AG04449 (cell line): ENCODE measurements at regions not wholly inside any gene's neighbourhood (a gene's known extent, or its start where the extent isn't known, plus 50 kb on each side); places are given as distances from the start of the nearest gene placed in this dataset.

Experiments
- CTCF ChIA-PET: fragments of 350-600 bp; formaldehyde crosslinking; extraction: SDS; loops from one replicate; lab custom pipeline; 2021; ENCODE audit warnings: antibody characterized with exemption; lab: Yijun Ruan, JAX
- POLR2A ChIA-PET: fragments of 400-600, 350-600 bp; formaldehyde crosslinking; extraction: SDS; loops from one replicate; lab custom pipeline; 2020; ENCODE audit warnings: antibody characterized with exemption, inconsistent platforms; lab: Yijun Ruan, JAX
- DNase-seq: peaks from one replicate; pipeline ENCODE4 v3.0.0-alpha.2; 2010; ENCODE audit warnings: low read depth, low spot score
- H3K4me3 ChIP-seq: 2 replicates; pipeline ENCODE4 v1.5.1; 2011; ENCODE audit warnings: low read depth, mild to moderate bottlenecking, control low read depth, low read length
- CTCF ChIP-seq: IDR thresholded peaks from one replicate; pipeline ENCODE4 v1.5.1; 2011; ENCODE audit warnings: mild to moderate bottlenecking, moderate library complexity, low read length, control low read depth, inconsistent platforms; ENCODE audit not compliant: insufficient read depth; ENCODE audit errors: missing control alignments

GRCh38 chr10:105473170-105473569 is 832.1 kb downstream of the SORCS3 start:
- TF ChIP-seq CTCF, result no peak
- CTCF ChIA-PET, result no interaction called here
- POLR2A ChIA-PET, result no interaction called here
- no peak for DNase-seq
- H3K4me3 ChIP-seq, result no peak overlapping the region

- DNase-seq, result no peak
- TF ChIP-seq CTCF, result no peak
- ChIA-PET POLR2A (no interaction called here), CTCF (no interaction called here)
- H3K4me3 ChIP-seq, result no peak overlapping the region
Measured at GRCh38 chr10:105468759-105469158, 827.7 kb downstream of the SORCS3 start.

- no peak for TF ChIP-seq CTCF
- no peak for DNase-seq
- no peak overlapping the region for H3K4me3 ChIP-seq
- POLR2A ChIA-PET, result no interaction called here
- CTCF ChIA-PET, result no interaction called here
Measured at GRCh38 chr10:105466521-105466920, 825.4 kb downstream of the SORCS3 start.

GRCh38 chr10:105434970-105435369 is 793.9 kb downstream of the SORCS3 start:
- no peak overlapping the region for H3K4me3 ChIP-seq
- no peak for TF ChIP-seq CTCF
- ChIA-PET CTCF (no interaction called here), POLR2A (no interaction called here)
- no peak for DNase-seq

GRCh38 chr10:105413997-105414396 is 772.9 kb downstream of the SORCS3 start:
- TF ChIP-seq CTCF, result no peak
- ChIA-PET CTCF (no interaction called here), POLR2A (no interaction called here)
- H3K4me3 ChIP-seq, result no peak overlapping the region
- DNase-seq, result no peak

- TF ChIP-seq CTCF, result no peak
- CTCF ChIA-PET, result no interaction called here
- no peak for DNase-seq
- POLR2A ChIA-PET, result no interaction called here
- no peak overlapping the region for H3K4me3 ChIP-seq
Measured at GRCh38 chr10:105409370-105409769, 768.3 kb downstream of the SORCS3 start.
